ENCODE measurements at regions not wholly inside any gene's neighbourhood (a gene's known extent, or its start where the extent isn't known, plus 50 kb on each side); places are given as distances from the start of the nearest gene placed in this dataset.
A peak's percentile ranks its signal among the peaks of the same experiment; 100 is the strongest.
"Not testable (repeated sequence)": the region's sequence is repeated elsewhere in the genome, so short reads cannot be mapped to it uniquely, and the experiment has no call there.

DNA sequence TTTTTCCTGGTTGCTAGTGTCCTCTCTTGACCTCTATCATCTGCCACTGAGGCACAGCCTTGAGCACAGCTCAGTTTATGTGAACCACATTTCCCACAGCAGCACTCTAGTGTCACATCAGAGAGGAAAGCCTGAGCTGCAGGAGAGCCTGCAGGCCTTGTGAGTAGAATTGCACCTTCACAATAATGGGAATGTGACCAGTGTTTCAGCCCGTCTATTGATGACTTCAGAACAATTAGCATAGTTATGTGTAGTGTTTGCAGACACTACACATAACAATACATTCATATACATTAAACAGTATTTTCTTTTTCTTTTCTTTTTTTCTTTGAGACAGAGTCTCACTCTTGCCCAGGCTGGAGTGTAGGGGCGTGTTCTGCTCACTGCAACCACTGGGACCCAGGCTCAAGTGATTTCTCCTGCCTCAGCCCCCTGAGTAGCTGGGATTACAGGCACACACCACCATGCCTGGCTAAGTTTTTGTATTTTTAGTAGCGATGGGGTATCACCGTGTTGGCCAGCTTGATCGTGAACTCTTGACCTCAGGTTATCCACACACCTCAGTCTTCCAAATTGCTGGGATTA lies 108.0 kb upstream of the LRRC3B start:
- H2AK5ac ChIP-seq (ENCODE audit: low read depth, low read length); H2BK5ac ChIP-seq (ENCODE audit: low read depth, low read length); H3K4me1 ChIP-seq (replicated peaks in 1 of 4; ENCODE audit: control insufficient read depth in 3 of 4, insufficient read depth in 4 of 4, low read length in 3 of 4); POLR2A ChIA-PET (ENCODE audit: partially characterized antibody); H2BK20ac ChIP-seq (ENCODE audit: low read length); H3K4me2 ChIP-seq (ENCODE audit: insufficient read depth in 1 of 2, low read depth in 2 of 2, low read length in 2 of 2); H3K79me2 ChIP-seq (ENCODE audit: control insufficient read depth in 1 of 2, insufficient read depth in 2 of 2, low read length in 2 of 2); H3K18ac ChIP-seq (ENCODE audit: extremely low read depth, low read length); H3K27me3 ChIP-seq (replicated peaks in 1 of 4; ENCODE audit: control insufficient read depth in 3 of 4, extremely low read depth in 1 of 4, insufficient read depth in 3 of 4, low read length in 3 of 4); H4K20me1 ChIP-seq (replicated peaks in 1 of 2; ENCODE audit: control insufficient read depth in 1 of 2, insufficient read depth in 2 of 2, low read length in 2 of 2); H4K91ac ChIP-seq (replicated peaks; ENCODE audit: insufficient read length, low read length); H2BK12ac ChIP-seq (ENCODE audit: low read depth, low read length); H4K5ac ChIP-seq (ENCODE audit: insufficient read length, low read depth, low read length); H3K4me3 ChIP-seq (ENCODE audit: extremely low read depth in 1 of 4, insufficient read depth in 2 of 4, low read depth in 3 of 4, low read length in 4 of 4); H3K56ac ChIP-seq (replicated peaks; ENCODE audit: insufficient read length, low read depth, low read length); H2AFZ ChIP-seq (ENCODE audit: low read length); H2BK120ac ChIP-seq (replicated peaks; ENCODE audit: low read depth, low read length); H3K23ac ChIP-seq (ENCODE audit: insufficient read length); H2BK15ac ChIP-seq (ENCODE audit: low read length); H3K9me3 ChIP-seq (ENCODE audit: insufficient read depth in 2 of 2, low read depth in 1 of 2, low read length in 1 of 2); CTCF ChIA-PET (ENCODE audit: partially characterized antibody); H3K23me2 ChIP-seq (ENCODE audit: low read depth, low read length); H3K4ac ChIP-seq (replicated peaks; ENCODE audit: insufficient read length, low read depth, low read length); H4K8ac ChIP-seq (ENCODE audit: extremely low read depth, insufficient read depth, low read length); H3K79me1 ChIP-seq (ENCODE audit: low read depth, low read length); DNase-seq (ENCODE audit: low read depth in 1 of 2, low spot score in 2 of 2); H3K27ac ChIP-seq (ENCODE audit: low read depth, low read length); H3K9ac ChIP-seq (replicated peaks in 1 of 4; ENCODE audit: extremely low read depth in 1 of 4, low read depth in 3 of 4, low read length in 3 of 4); H3K14ac ChIP-seq (ENCODE audit: insufficient read length); H3K36me3 ChIP-seq (ENCODE audit: control insufficient read depth in 2 of 4, insufficient read depth in 4 of 4, low read length in 3 of 4): not testable (repeated sequence)
- 64% methylated on average over 5 of the region's 5 CpGs; no CpG with 5 or more reads in 1 of the 2 experiments for WGBS, 2 experiments (ENCODE audit: extremely low coverage in 1 of 2, insufficient coverage in 1 of 2, insufficient read length in 1 of 2, insufficient replicate concordance in 2 of 2, low coverage in 1 of 2, low lambda C conversion rate in 2 of 2, missing lambda C conversion rate in 1 of 2)
- FAIRE-seq, result peak; percentile 28
